ENCODE measurements at regions not wholly inside any gene's neighbourhood (a gene's known extent, or its start where the extent isn't known, plus 50 kb on each side); places are given as distances from the start of the nearest gene placed in this dataset.
"Not testable (repeated sequence)": the region's sequence is repeated elsewhere in the genome, so short reads cannot be mapped to it uniquely, and the experiment has no call there.

DNA sequence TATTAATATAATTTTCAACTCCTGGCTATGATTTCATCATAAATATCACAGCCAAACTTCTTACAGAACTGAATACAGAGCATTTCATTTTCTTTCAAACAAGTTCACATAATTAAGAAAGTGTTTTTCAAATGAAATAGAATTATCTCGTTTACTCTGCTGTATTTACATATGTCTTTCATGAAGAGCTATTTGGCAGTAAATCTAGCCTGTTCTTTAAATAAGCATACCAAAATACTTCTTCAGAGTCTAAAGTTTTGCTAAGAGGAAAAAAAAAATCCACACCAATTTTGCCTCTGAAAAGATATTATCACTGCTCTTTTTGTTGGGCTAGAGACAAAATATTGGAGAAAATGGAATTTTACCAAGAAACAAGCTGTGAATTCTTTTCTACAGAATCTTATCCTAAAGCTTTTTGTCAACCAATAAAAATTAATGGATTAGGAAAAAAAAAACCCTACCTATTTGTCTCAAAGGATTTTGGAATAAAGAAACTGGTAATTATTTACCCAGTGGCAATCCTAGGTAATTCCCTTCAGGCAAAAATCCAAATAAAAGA, 287.9 kb upstream of the NR3C2 start:
- no peak for DNase-seq

DNA sequence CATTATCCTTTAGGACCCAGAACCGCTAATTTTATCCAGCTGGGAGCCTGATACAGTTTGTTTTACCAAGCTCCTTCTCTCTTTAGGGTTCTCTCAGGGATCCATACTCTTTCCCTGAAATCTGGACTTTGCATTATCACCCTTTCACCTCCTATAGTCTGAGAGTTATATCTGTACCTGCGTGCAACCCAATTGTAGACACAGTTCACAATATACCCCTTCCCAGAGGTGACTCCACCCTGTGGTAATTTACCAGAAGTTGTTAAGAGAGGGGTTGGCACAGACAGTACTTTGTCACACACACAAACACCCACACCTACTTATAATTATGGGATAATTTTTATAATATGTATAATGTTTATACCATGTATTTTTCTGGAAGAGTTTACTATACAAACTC, 275.8 kb upstream of the NR3C2 start:
- no peak for DNase-seq

DNA sequence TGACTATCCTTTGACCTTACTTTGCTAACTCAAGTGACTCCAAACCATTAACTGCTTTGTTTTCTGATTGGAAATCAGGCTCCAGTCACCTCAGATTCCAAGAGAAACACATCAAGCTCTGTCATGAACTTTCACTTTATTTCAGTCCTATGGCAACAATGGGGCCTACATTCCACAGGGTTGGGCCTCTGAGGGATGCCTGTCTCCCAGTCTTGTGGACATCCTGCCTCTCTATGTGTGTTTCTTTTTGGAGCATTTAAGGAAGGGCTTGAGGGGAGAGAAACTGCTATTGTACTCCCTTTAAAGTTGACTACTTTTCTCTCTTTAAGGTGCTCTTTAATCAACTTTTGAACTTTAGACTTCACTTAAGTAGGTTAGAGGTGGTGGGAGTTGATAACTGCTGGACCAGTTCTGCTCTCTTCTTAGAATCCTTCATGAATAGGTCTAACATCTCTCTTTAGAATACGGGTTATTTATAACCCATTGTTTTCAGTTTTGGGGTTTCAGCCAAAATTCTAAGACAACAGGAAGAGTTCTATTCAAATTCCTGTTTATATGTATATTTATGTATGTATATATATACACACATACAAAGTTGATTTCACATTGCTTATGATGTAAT, 274.3 kb upstream of the NR3C2 start:
- no peak for DNase-seq

DNA sequence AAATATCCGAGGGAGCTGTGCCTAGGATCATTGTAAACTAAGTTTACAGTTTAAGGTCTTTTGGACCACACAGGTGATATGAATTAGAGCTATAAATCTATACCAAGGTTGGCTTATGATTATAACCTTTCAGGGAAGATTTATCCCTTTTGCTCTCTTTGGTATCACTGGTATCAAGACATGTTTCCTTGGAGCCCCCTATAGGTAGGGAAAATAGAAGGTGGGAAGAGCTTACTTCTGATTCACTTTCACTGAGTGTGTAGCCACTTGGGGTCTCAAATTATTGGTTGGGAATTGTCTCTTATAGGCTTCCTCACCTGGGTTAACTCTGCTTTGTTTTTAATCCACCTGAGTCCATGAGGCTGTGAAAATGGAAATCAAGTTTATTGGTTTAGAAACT, 262.1 kb upstream of the NR3C2 start:
- no peak for DNase-seq

DNA sequence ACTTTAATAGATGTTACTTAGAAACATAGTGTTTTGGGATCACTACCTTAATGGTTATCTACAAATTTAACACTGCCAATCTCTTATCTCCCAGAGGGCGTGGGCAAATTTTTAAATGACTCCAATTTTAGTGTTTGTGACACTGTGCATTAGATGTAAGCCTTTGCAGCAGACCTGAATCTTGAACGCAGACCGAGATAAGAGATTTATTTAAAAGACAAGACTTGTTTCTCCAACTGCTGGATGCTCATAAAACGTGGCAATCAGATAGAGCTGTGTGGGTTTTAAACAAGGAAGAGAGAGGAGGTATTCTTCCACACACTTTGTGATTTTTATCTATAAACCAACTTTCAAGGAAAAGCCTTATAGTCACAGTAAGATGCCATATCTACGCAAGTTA, 252.5 kb upstream of the NR3C2 start:
- DNase-seq = no peak

DNA sequence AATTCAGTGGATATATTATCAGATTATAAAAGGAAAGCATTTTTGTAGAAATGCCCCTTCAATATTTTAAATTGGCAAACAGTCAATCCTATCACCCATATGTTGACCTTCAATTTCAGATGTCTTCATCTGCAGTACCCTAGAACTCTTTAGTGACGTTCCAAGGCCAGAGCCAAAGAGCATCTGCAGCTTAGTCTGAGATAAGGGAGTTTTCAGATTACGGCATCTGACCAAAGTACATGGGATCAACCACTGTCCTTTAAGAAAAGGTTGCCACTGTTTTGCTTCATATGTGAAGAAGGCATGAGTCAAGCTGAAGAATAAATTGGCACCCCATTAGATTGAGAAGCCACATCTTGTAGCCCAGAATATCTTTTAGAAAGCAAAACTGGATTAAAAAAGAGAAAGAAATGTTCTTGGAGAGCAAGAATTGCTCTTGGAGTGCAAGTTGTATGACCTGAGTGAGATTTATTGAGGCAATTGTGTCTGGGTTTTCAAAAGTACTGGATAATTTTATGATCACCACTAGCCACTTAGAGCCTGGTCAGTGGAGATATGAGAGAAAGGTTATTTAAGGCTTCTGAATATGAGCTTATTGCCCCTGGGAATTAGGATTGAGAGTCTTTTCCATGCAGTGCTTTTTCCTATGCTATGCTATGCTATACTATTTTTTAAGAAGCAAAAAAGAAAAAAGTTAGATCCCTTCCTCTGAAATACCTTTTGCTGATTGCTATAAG, 251.9 kb upstream of the NR3C2 start:
- DNase-seq = no peak

DNA sequence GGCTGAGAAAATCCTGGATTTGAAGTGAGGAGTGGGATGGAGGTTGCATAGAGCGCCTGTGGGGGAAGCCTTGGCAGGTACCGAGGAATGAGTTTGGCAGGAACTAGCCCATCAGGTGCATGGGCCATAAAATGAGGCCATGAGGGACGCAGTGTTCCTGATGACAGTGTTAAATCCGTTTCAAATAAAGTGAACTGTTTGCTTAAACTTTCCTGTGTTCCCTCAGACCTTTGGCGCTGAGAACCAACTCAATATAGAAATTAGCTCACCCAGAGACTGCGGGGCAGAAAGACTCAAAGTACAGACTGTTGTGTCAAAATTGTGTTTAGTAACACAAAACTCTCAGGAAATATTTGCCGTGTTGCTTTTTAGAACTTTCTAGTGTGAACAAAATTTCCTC, 250.0 kb upstream of the NR3C2 start:
- DNase-seq = no peak

DNA sequence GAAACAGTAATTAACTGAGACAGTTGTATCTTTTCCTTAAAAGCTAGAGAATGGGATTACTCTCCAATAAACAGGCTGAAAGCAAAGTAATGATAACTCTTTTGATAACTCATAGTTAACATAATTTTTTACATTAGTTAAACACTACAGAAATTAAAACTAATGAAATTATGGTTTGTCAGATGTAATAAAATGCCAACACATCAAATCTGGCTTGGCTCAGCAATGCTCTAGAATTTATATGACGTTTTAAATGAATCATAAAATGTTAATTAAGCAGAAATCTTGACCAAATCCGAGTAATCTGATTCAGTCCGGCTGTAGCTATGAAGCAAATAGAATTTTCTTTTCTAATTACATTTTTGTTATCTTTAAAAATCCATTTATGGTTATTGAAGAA, 244.2 kb upstream of the NR3C2 start:
- no peak for DNase-seq

DNA sequence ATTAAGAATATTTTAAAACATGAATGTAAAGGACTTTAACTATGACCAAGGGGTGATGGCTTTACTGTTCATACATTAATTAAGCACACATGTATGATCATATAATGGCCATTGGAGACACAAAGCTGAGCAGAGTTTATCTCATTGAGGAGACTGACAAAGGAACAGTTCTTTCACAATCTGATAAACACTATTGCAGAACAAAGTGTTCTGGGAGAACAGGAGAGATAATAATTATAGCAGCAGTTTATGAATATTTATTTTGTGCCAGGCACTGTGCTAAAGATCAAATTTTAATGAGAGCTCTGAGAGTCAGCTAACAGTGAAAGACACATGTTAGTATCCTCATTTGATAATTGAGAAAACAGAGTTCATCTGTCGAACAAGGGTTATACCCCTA, 242.4 kb upstream of the NR3C2 start:
- no peak for DNase-seq

DNA sequence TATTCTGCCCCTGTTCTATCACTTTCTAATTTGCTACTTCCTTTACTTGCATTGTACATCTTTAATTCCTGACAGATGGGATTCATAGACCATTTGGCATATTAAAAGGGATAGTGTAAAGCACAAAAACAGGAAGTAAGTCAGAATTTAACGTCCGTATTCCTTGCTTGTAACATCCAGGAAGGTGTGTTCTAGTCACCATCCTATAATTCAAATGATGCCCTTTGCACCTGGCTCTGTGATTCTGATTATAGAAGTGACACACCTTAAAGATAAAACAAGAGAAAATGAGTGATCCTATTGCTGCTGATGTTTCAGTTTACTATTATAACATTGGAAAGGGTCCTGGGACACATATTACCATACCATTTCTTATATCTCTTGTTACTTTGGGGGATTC, 238.7 kb upstream of the NR3C2 start:
- no peak for DNase-seq

DNA sequence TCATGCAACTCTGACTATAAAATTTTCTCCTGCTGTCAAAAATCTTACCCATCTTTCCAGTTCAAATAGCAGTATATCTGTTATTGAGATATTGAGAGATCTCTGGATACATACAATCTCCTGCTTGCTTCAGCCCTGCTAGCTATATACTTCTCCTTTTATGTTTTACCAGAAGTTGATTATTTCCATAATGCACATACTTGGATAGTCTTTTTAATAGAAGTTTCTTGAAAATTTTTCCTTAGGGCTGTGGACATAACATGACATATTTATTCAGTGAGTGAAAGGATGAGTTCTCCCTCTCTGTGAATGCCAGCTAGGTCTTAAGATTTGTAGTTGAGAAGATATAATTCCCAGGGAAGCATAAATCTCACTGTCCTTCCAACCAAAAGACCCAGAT, 234.1 kb upstream of the NR3C2 start:
- DNase-seq = no peak

DNA sequence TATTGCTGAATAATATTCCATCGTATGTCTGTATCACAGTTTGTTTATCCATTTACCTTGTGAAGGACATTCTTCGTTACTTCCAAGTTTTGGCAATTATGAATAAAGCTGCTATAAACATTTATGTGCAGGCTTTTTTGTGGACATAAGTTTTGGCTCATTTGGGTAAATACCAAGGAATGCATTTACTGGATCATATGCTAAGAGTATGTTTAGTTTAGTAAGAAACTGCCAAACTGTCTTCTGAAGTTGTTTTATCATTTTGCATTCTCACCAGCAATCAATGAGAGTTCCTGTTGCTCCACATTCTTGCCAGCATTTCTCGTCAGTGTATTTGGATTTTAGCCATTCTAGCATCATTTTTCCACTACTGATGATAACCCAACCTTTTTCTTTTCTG, 232.7 kb upstream of the NR3C2 start:
- no peak for DNase-seq

DNA sequence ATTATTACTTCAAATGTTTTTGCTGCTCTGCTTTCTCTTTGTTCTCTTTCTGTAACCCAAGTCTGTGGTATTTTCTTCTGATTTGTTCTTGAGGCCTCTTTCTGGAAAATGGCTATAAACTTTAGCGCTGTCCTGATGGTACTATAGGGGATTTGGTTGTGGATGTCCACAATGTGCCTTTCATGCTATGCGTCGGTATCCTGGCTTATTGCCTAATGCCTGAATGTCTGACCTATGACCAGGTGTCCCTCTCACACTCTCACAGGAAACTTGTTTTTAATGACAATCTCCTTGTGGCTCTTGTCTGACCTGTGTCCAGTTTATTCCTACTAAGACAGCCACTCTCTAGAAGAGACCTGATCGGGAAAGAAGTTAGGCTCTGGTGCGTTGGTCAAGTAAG, 222.4 kb upstream of the NR3C2 start:
- no peak for DNase-seq

DNA sequence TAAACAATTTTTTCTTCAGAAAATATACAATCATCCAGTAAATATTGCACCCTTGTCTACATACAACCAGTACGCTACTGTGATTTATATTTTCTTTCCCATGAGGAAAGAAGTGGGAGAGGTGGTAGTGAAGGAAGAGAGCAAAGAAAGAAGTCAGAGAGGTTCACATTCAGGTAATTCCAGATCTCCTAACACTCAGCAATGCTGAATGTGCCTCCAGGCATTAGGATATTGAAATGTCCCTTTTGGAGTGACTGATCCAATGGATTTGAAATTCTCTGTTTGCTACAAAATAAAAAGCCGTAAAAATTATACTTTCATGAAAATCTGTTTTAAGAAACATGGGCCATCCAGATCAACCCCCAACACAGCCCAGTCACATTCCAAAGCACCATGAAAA, 211.9 kb upstream of the NR3C2 start:
- DNase-seq = no peak

DNA sequence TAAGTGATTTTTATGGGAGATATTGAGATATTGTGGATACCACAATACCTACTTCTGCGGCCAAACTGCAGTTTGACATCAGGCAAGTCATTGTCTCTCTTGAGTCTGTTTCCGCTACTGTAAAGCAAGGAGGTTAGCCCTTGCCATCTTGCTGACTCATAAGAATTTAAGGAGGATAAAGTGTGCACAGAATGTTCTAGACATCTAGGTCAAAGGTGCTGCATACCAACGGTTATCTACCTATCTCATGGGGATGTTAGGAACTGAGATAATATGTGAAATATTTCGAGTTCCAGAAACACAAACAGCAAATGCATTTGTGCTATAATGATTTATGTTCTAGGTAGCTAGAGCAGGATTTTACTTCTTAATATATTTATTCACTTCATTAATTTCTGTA, 211.5 kb upstream of the NR3C2 start:
- DNase-seq = no peak

DNA sequence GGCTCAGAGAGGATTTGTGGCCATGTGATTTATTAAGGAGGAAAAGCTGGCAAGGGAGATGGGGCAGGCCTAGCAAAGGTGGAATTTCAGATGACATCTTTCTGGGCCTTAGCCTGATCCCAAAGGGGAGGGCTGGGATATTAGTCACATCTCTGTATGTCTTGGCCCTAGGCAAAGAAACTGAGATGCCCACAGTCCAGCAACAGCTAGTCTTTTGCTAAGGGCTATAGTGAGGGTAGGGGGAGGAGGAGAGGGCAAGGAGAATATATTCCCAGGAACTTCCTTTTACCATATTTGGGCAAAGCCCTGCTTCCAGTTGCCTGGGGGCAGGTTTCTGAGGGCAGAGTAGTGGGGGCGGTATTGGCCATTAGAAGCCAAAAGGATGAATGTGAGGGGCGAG, 209.8 kb upstream of the NR3C2 start:
- no peak for DNase-seq

DNA sequence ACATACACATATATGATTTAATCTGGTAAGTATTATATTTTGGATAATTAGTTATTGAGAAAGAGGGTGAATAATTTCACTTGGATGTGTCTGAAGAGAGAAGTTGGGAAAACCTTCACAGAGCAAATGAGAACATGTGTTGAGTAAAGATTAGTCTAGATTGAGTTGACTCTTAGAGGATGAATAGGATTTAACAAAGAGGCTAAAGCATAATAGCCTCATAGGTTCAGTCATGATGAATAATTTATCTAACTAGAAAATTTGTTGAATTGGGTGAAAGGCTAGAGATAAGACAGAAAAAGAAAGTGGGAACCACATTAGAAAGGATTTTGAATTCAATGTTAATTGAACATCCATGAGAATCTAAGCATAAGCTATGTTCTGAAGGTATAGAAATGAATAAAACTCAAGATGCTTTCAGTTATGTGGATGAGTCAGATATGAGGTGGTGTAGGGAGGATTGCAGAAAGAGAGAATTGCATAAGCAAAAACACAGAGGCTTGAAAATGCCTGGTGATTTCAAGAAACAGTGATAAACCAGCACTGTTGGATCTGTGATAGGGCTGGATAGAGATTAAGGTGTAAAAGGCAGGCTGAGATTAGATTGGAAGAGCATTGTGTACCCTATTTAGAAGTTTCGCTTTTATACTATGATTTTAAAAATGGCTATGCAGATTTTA, 207.6 kb upstream of the NR3C2 start:
- no peak for DNase-seq

DNA sequence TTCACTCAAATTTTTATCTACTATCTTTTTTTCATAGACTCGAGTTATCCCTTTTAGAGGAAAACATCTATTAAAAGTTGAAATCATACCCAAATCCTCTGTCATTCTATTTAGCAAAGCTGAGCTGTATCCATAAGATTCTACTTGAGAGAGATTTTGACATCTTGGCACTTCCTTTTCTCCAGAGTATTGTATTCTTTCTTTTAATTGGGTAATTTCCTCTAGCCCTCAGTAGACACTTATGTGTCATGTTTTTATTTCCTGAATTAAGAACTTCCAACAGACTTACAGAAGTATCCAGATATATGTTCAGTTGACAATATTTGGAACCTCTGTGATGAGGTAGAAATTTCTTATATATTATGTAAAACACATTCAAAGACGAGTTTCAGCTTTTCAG, 201.6 kb upstream of the NR3C2 start:
- no peak for DNase-seq

DNA sequence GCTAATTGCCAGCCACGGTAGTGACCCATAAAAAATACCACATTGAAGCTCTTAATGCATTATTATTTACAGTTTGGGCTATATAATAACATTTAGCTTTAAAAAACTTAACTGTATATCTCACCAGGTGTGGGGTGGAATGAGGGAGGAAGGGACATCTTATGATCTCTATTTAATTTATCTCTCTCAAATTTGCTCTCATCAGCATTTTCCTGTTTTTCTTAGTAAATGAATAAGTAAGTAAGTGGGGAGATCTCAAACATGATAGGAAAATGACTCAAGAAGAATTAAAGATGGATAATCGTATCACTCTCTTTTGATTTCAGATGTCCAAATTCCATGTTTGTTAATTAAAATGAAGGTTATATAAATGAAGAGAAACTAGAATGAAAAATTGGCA, 200.7 kb upstream of the NR3C2 start:
- DNase-seq = no peak

DNA sequence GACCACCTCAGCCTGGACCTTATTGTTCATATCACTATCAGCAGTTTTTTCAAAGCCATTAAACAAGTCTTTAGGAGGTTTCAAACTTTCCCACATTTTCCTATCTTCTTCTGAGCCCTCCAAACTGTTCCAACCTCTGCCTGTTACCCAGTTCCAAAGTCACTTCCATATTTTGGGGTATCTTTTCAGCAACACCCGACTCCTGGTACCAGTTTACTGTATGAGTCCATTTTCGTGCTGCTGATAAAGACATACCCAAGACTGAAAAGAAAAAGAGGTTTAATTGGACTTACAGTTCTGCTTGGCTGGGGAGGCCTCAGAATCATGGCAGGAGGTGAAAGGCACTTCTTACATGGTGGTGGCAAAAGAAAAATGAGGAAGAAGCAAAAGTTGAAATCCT, 195.9 kb upstream of the NR3C2 start:
- not testable (repeated sequence) for DNase-seq

DNA sequence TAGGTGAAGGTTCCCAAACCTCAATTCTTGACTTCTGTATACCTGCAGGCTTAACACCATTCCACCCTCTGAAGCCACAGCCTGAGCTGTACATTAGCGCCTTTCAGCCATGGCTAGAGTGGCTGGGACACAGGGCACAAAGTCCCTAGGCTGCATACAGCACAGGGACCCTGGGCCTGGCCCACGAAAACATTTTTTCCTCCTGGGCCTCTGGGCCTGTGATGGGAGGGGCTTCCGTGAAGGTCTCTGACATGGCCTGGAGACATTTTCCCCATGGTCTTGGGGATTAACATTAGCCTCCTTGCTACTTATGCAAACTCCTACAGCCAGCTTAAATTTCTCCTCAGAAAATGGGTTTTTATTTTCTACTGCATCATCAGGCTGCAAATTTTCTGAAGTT, 195.2 kb upstream of the NR3C2 start:
- DNase-seq = not testable (repeated sequence)

DNA sequence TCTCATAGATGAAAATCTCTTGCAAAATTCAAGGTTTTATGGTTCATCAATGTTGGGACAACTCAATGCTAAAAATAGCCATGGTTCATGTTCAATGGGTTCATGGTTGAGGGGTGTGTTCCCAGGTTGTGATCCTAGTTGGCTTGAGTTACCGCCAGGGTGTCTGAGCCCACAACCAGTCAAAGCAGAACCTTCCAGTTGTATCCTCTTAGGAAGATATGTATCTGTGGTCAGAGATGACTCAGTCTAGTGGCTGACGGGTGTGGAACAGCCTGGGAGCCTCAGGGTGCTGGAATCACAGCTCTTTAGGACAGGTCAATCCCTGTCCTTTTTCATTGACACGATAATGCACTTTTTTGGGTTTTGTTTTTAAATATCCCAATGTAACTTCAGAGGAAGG, 192.3 kb upstream of the NR3C2 start:
- DNase-seq = no peak

DNA sequence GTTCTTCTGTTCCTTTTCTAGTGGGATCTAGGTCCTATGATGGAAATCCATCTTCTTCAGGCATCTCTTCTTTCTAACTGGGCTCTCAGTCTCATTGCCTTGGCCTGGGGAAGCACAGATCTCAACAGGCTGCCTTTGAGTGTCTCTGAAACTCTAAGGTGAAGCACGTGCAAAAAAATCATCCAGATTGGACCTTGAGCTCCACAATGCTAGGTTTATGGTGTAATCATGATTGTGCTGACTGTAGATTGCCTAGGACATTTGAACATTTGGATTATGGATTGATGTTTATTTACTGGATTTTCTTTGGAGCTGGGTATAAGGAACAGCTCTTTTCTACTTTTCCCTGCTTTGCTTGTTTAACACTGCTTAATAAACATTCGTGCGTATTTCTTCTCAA, 191.5 kb upstream of the NR3C2 start:
- no peak for DNase-seq

DNA sequence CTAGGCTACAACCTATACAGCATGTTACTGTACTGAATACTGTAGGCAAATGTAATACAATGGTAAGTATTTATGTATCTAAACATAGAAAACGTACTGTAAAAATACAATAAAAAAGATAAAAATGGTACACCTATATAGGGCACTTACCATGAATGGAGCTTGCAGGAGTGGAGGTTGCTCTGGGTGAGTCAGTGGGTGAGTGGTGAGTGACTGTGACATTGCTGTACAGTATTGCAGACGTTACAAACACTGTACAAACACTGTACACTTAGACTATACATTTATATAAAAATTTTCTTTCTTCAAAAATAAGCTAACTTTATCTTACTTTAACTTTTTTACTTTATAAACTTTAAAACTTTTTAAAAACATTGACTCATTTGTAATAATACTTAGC, 190.3 kb upstream of the NR3C2 start:
- no peak for DNase-seq

All from CD4-positive, alpha-beta T cell treated with Interleukin-15 for 1 hour (primary cell).